ENCODE measurements at regions not wholly inside any gene's neighbourhood (a gene's known extent, or its start where the extent isn't known, plus 50 kb on each side); places are given as distances from the start of the nearest gene placed in this dataset.

DNA sequence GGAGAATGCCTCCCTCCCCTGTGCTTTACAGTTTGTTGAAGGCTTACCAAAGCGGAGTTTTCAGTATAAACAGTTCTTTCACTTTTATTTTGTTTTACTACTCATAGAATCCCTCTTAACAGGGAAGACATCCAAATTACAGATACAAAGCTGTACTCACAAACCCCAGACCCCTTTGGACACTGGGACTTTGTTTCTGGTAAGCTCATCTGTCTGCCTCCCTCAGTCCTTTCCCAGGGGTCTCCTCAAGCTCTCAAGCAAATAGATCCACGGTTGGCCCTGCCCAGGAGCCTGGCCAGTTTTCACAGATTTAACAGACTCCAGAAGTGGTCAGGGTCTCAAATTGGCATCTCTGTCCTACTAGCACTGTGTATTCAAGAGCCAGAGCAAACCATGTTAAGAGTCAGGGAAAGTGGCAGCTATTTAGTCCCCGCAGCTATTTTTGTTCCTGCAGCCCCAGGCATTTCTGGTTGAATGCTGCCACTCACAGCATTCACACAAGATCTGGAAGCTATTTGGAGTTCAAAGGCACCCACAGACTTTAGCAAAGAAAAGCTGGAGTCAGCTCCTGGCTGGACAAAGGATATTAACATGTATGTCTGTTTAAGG, 54.2 kb downstream of the TMEM100 start:
- Histone ChIP-seq H3K9me3 (replicated peaks; ENCODE audit: insufficient read depth, low read length) (no peaks in the 10 kb centered on the region), H3K4me3 (ENCODE audit: low read length) (no peak overlapping the region), H3K79me2 (ENCODE audit: low read length) (no peaks in the 10 kb centered on the region), H3K36me3 (replicated peaks; ENCODE audit: insufficient read depth, low read length) (no peaks in the 10 kb centered on the region), H3K27me3 (replicated peaks; ENCODE audit: insufficient read depth, low read length) (no peaks in the 10 kb centered on the region), H3F3A (ENCODE audit: insufficient read depth, low read length) (no peaks in the 10 kb centered on the region), H3K9me2 (replicated peaks; ENCODE audit: insufficient read depth, low read length) (no peaks in the 10 kb centered on the region), H2AFZ (ENCODE audit: low read length) (no peak overlapping the region), H3K27ac (ENCODE audit: low read length) (no peak overlapping the region), H3K9ac (ENCODE audit: low read length) (no peak overlapping the region), H3K4me1 (ENCODE audit: low read length) (no peaks in the 10 kb centered on the region), H3K4me2 (ENCODE audit: low read depth, low read length) (no peak overlapping the region), H4K20me1 (ENCODE audit: insufficient read depth, low read length) (no peaks in the 10 kb centered on the region)
- TF ChIP-seq EZH2phosphoT487 (IDR thresholded peaks at IDR 0.05; ENCODE audit: low read length) (no peak), CTCF (IDR thresholded peaks at IDR 0.05; ENCODE audit: low read length) (no peak), EZH2 (optimal IDR thresholded peaks at IDR 0.05; ENCODE audit: low read depth, low read length) (no peak)
- DNase-seq, result no peak

- no peaks in the 10 kb centered on the region for H3K27me3 ChIP-seq (replicated peaks; ENCODE audit: insufficient read depth, low read length)
- H3K27ac ChIP-seq (ENCODE audit: low read length), result no peak overlapping the region
- TF ChIP-seq EZH2 (optimal IDR thresholded peaks at IDR 0.05; ENCODE audit: low read depth, low read length) (no peak), CTCF (IDR thresholded peaks at IDR 0.05; ENCODE audit: low read length) (no peak), EZH2phosphoT487 (IDR thresholded peaks at IDR 0.05; ENCODE audit: low read length) (no peak)
- H3K36me3 ChIP-seq (replicated peaks; ENCODE audit: insufficient read depth, low read length), result no peaks in the 10 kb centered on the region
- H2AFZ ChIP-seq (ENCODE audit: low read length), result no peak overlapping the region
- H3F3A ChIP-seq (ENCODE audit: insufficient read depth, low read length), result no peaks in the 10 kb centered on the region
- no peaks in the 10 kb centered on the region for H3K9me3 ChIP-seq (replicated peaks; ENCODE audit: insufficient read depth, low read length)
- no peak overlapping the region for H3K4me2 ChIP-seq (ENCODE audit: low read depth, low read length)
- H3K4me1 ChIP-seq (ENCODE audit: low read length), result no peaks in the 10 kb centered on the region
- no peak overlapping the region for H3K9ac ChIP-seq (ENCODE audit: low read length)
- no peaks in the 10 kb centered on the region for H3K79me2 ChIP-seq (ENCODE audit: low read length)
- no peaks in the 10 kb centered on the region for H3K9me2 ChIP-seq (replicated peaks; ENCODE audit: insufficient read depth, low read length)
- no peaks in the 10 kb centered on the region for H4K20me1 ChIP-seq (ENCODE audit: insufficient read depth, low read length)
- DNase-seq, result no peak
- no peak overlapping the region for H3K4me3 ChIP-seq (ENCODE audit: low read length)
These were observed 55.9 kb downstream of the TMEM100 start for GRCh38 chr17:55666806-55667205.

DNA sequence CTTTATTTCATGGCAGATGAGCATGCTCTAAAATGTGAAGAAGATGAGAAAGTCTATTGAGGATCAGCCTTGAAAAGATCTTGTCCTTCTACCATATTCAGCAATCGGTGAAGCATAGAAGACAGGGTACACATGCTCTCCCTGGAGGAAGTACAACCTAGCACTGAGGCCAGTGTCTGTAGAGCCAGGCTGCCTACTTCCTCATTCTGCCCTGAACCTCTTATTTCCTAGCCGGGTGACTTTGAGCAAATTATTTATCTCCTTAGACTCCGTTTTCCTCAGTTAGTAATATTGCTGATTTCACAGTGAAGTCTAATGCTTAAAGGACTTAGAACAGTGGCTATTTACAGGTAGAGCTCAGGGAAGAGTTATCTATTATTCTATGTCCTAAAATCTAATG, 58.4 kb downstream of the TMEM100 start:
- no peaks in the 10 kb centered on the region for H4K20me1 ChIP-seq (ENCODE audit: insufficient read depth, low read length)
- H3K9me3 ChIP-seq (replicated peaks; ENCODE audit: insufficient read depth, low read length), result no peaks in the 10 kb centered on the region
- no peaks in the 10 kb centered on the region for H3K27me3 ChIP-seq (replicated peaks; ENCODE audit: insufficient read depth, low read length)
- no peak overlapping the region for H3K27ac ChIP-seq (ENCODE audit: low read length)
- no peak overlapping the region for H2AFZ ChIP-seq (ENCODE audit: low read length)
- TF ChIP-seq EZH2 (optimal IDR thresholded peaks at IDR 0.05; ENCODE audit: low read depth, low read length) (no peak), CTCF (IDR thresholded peaks at IDR 0.05; ENCODE audit: low read length) (no peak), EZH2phosphoT487 (IDR thresholded peaks at IDR 0.05; ENCODE audit: low read length) (no peak)
- no peak overlapping the region for H3K9ac ChIP-seq (ENCODE audit: low read length)
- no peak overlapping the region for H3K4me3 ChIP-seq (ENCODE audit: low read length)
- no peak for DNase-seq
- no peaks in the 10 kb centered on the region for H3K36me3 ChIP-seq (replicated peaks; ENCODE audit: insufficient read depth, low read length)
- H3F3A ChIP-seq (ENCODE audit: insufficient read depth, low read length), result no peaks in the 10 kb centered on the region
- H3K4me2 ChIP-seq (ENCODE audit: low read depth, low read length), result no peak overlapping the region
- no peaks in the 10 kb centered on the region for H3K4me1 ChIP-seq (ENCODE audit: low read length)
- no peaks in the 10 kb centered on the region for H3K79me2 ChIP-seq (ENCODE audit: low read length)
- H3K9me2 ChIP-seq (replicated peaks; ENCODE audit: insufficient read depth, low read length), result no peaks in the 10 kb centered on the region
